SK-N-SH (cell line): ENCODE measurements at regions not wholly inside any gene's neighbourhood (a gene's known extent, or its start where the extent isn't known, plus 50 kb on each side); places are given as distances from the start of the nearest gene placed in this dataset.

Source experiments
- CTCF ChIP-seq: fragments of 200-600 bp; sonication (generic); IDR thresholded peaks from 2 replicates; pipeline ENCODE4 v1.6.1; 2017; ENCODE audit warnings: antibody characterized with exemption, mild to moderate bottlenecking, moderate library complexity
- ELF1 ChIP-seq: IDR thresholded peaks from 2 replicates; pipeline ENCODE4 v1.4.0; 2012
- EP300 ChIP-seq, 2 experiments: IDR thresholded peaks; 2 replicates each; pipeline versions ENCODE4 v1.4.0 to v1.6.1; 2012; ENCODE audit warnings: borderline replicate concordance in 1 of 2, low read depth in 1 of 2, low read length in 1 of 2
- EZH2phosphoT487 ChIP-seq: fragments of 200-600 bp; sonication (generic); IDR thresholded peaks from 2 replicates; pipeline ENCODE4 v1.6.1; 2017; ENCODE audit warnings: low read depth, mixed run types, mild to moderate bottlenecking, antibody characterized with exemption, moderate library complexity, borderline replicate concordance
- GABPA ChIP-seq: IDR thresholded peaks from 2 replicates; pipeline ENCODE4 v1.4.0; 2012; ENCODE audit warnings: low read depth, mild to moderate bottlenecking
- JUND ChIP-seq: IDR thresholded peaks from 2 replicates; pipeline ENCODE4 v1.4.0; 2012
- MXI1 ChIP-seq: IDR thresholded peaks from 2 replicates; pipeline ENCODE4 v1.6.1; 2012; ENCODE audit warnings: mild to moderate bottlenecking, low read depth, low read length, improper control_type of control experiment
- NRF1 ChIP-seq: IDR thresholded peaks from 2 replicates; pipeline ENCODE4 v1.6.1; 2012; ENCODE audit warnings: low read depth, mild to moderate bottlenecking, low read length
- POLR2AphosphoS5 ChIP-seq: IDR thresholded peaks from 2 replicates; pipeline ENCODE4 v1.6.1; 2012; ENCODE audit warnings: low read depth, low read length
- REST ChIP-seq: IDR thresholded peaks from 2 replicates; pipeline ENCODE4 v1.6.1; 2012; ENCODE audit warnings: mild to moderate bottlenecking, low read depth, low read length, moderate library complexity
- RFX5 ChIP-seq: IDR thresholded peaks from 2 replicates; pipeline ENCODE4 v1.6.1; 2012; ENCODE audit warnings: mild to moderate bottlenecking, improper control_type of control experiment, low read length
- SIN3A ChIP-seq: IDR thresholded peaks from 2 replicates; pipeline ENCODE4 v1.6.1; 2012; ENCODE audit warnings: low read depth, mild to moderate bottlenecking, low read length, moderate library complexity, borderline replicate concordance
- USF1 ChIP-seq: IDR thresholded peaks from 2 replicates; pipeline ENCODE4 v1.4.0; 2012; ENCODE audit warnings: low read depth, borderline replicate concordance

- no peak for TF ChIP-seq CTCF
- no peak for TF ChIP-seq POLR2AphosphoS5
- no peak for TF ChIP-seq EP300 (IDR thresholded peaks at IDR 0.05; ENCODE audit: borderline replicate concordance in 1 of 2, low read depth in 1 of 2, low read length in 1 of 2)
- no peak for TF ChIP-seq SIN3A
- TF ChIP-seq EZH2phosphoT487 = no peak
- TF ChIP-seq GABPA = no peak
- TF ChIP-seq USF1 = no peak
- TF ChIP-seq JUND = no peak
- TF ChIP-seq REST = no peak
- TF ChIP-seq MXI1 = no peak
- TF ChIP-seq RFX5 = no peak
- no peak for TF ChIP-seq NRF1
- no peak for TF ChIP-seq ELF1
Observed at GRCh38 chr4:89463341-89463740, 155.7 kb upstream of the GPRIN3 start.
